ENCODE measurements at regions not wholly inside any gene's neighbourhood (a gene's known extent, or its start where the extent isn't known, plus 50 kb on each side); places are given as distances from the start of the nearest gene placed in this dataset.

- Histone ChIP-seq H3K4me3 (ENCODE audit: low read length, poor library complexity, severe bottlenecking) (no peak overlapping the region), H3K79me2 (ENCODE audit: insufficient read depth, low read length) (no peaks in the 10 kb centered on the region), H3K36me3 (ENCODE audit: insufficient read depth, low read length) (no peaks in the 10 kb centered on the region), H3K4me1 (ENCODE audit: insufficient read depth, low read length, poor library complexity, severe bottlenecking) (no peaks in the 10 kb centered on the region), H3K9me3 (ENCODE audit: insufficient read depth, low read depth, low read length) (no peaks in the 10 kb centered on the region), H3F3A (ENCODE audit: low read depth) (no peaks in the 10 kb centered on the region), H4K20me1 (ENCODE audit: insufficient read depth, low read length, poor library complexity, severe bottlenecking) (no peaks in the 10 kb centered on the region), H3K9ac (ENCODE audit: low read depth, low read length, poor library complexity, severe bottlenecking) (no peak overlapping the region), H2AFZ (ENCODE audit: low read length) (no peak overlapping the region), H3K4me2 (ENCODE audit: low read depth, low read length, poor library complexity, severe bottlenecking) (no peak overlapping the region), H3K9me2 (replicated peaks; ENCODE audit: low read depth, low read length) (no peaks in the 10 kb centered on the region), H3K27me3 (ENCODE audit: insufficient read depth, low read length, poor library complexity, severe bottlenecking) (no peaks in the 10 kb centered on the region)
- TF ChIP-seq, protein P1, sequence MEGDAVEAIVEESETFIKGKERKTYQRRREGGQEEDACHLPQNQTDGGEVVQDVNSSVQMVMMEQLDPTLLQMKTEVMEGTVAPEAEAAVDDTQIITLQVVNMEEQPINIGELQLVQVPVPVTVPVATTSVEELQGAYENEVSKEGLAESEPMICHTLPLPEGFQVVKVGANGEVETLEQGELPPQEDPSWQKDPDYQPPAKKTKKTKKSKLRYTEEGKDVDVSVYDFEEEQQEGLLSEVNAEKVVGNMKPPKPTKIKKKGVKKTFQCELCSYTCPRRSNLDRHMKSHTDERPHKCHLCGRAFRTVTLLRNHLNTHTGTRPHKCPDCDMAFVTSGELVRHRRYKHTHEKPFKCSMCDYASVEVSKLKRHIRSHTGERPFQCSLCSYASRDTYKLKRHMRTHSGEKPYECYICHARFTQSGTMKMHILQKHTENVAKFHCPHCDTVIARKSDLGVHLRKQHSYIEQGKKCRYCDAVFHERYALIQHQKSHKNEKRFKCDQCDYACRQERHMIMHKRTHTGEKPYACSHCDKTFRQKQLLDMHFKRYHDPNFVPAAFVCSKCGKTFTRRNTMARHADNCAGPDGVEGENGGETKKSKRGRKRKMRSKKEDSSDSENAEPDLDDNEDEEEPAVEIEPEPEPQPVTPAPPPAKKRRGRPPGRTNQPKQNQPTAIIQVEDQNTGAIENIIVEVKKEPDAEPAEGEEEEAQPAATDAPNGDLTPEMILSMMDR (conservative IDR thresholded peaks at IDR 0.05; ENCODE audit: low read length) = no peak
- TF ChIP-seq EZH2phosphoT487 (IDR thresholded peaks at IDR 0.05; ENCODE audit: borderline replicate concordance) = no peak
Measured at GRCh38 chr16:77666771-77667170, 55.5 kb upstream of the NUDT7 start.

DNA sequence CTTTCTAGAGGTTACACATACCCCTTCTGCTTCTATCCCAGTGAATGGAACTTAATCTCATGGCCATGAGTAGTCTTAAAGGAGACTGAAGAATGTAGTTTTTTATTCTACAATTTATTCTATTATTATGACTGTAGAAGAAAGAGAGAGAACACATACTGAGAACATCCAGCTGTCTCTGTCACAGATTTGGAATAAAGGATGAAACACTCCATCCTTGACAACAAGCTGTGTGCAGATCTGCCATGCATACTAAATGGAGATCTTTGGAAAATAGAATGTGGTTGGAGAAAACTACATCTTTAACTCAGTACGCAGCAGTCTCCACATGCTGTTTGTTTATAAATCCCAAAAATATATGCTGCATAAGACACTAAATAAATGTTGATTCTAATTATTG is 54.1 kb upstream of the NUDT7 start:
- no peaks in the 10 kb centered on the region for H3K4me1 ChIP-seq (ENCODE audit: insufficient read depth, low read length, poor library complexity, severe bottlenecking)
- H3K9me2 ChIP-seq (replicated peaks; ENCODE audit: low read depth, low read length) = no peaks in the 10 kb centered on the region
- H3F3A ChIP-seq (ENCODE audit: low read depth) = no peaks in the 10 kb centered on the region
- H3K27me3 ChIP-seq (ENCODE audit: insufficient read depth, low read length, poor library complexity, severe bottlenecking) = no peaks in the 10 kb centered on the region
- H4K20me1 ChIP-seq (ENCODE audit: insufficient read depth, low read length, poor library complexity, severe bottlenecking) = no peaks in the 10 kb centered on the region
- no peaks in the 10 kb centered on the region for H3K36me3 ChIP-seq (ENCODE audit: insufficient read depth, low read length)
- TF ChIP-seq, protein P1 (conservative IDR thresholded peaks at IDR 0.05; ENCODE audit: low read length) = no peak
- TF ChIP-seq EZH2phosphoT487 (IDR thresholded peaks at IDR 0.05; ENCODE audit: borderline replicate concordance) = no peak
- no peak overlapping the region for H3K4me3 ChIP-seq (ENCODE audit: low read length, poor library complexity, severe bottlenecking)
- H2AFZ ChIP-seq (ENCODE audit: low read length) = no peak overlapping the region
- H3K9me3 ChIP-seq (ENCODE audit: insufficient read depth, low read depth, low read length) = no peaks in the 10 kb centered on the region
- H3K79me2 ChIP-seq (ENCODE audit: insufficient read depth, low read length) = no peaks in the 10 kb centered on the region
- no peak overlapping the region for H3K9ac ChIP-seq (ENCODE audit: low read depth, low read length, poor library complexity, severe bottlenecking)
- no peak overlapping the region for H3K4me2 ChIP-seq (ENCODE audit: low read depth, low read length, poor library complexity, severe bottlenecking)

DNA sequence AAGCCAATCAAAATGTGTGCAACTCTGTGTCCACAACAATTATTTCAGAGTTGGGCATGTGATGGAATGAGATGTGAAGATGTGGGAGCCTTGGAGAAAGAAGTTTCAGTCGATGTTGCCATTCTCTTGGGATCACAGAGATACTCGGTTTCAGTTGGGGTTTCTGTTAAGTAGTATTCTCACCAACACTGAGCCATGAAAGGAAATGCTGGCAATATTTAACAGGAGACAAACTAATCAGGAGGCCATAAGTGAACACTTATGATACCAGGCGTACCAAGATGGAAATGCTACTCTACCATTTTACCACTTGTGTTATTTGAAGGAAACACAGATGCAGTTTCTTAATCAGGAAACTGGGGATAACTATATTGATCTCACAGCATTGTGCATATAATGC is 53.3 kb upstream of the NUDT7 start:
- TF ChIP-seq, protein P1 (conservative IDR thresholded peaks at IDR 0.05; ENCODE audit: low read length) = no peak
- TF ChIP-seq EZH2phosphoT487 (IDR thresholded peaks at IDR 0.05; ENCODE audit: borderline replicate concordance) = no peak
- Histone ChIP-seq H3K4me3 (ENCODE audit: low read length, poor library complexity, severe bottlenecking) (no peak overlapping the region), H3K9me2 (replicated peaks; ENCODE audit: low read depth, low read length) (no peaks in the 10 kb centered on the region), H3K79me2 (ENCODE audit: insufficient read depth, low read length) (no peaks in the 10 kb centered on the region), H3K9ac (ENCODE audit: low read depth, low read length, poor library complexity, severe bottlenecking) (no peak overlapping the region), H3K9me3 (ENCODE audit: insufficient read depth, low read depth, low read length) (no peaks in the 10 kb centered on the region), H2AFZ (ENCODE audit: low read length) (no peak overlapping the region), H3F3A (ENCODE audit: low read depth) (no peaks in the 10 kb centered on the region), H3K4me2 (ENCODE audit: low read depth, low read length, poor library complexity, severe bottlenecking) (no peak overlapping the region), H3K36me3 (ENCODE audit: insufficient read depth, low read length) (no peaks in the 10 kb centered on the region), H3K27me3 (ENCODE audit: insufficient read depth, low read length, poor library complexity, severe bottlenecking) (no peaks in the 10 kb centered on the region), H3K4me1 (ENCODE audit: insufficient read depth, low read length, poor library complexity, severe bottlenecking) (no peaks in the 10 kb centered on the region), H4K20me1 (ENCODE audit: insufficient read depth, low read length, poor library complexity, severe bottlenecking) (no peaks in the 10 kb centered on the region)

All from Loucy (cell line).